Stomach (tissue), 8 donors: ENCODE measurements at regions not wholly inside any gene's neighbourhood (a gene's known extent, or its start where the extent isn't known, plus 50 kb on each side); places are given as distances from the start of the nearest gene placed in this dataset.
A peak's percentile ranks its signal among the peaks of the same experiment; 100 is the strongest.

ENCODE experiments used
- DNase-seq, 2 donors: peaks; one replicate each; pipeline versions ENCODE4 v3.0.0 to v3.0.0-alpha.2; 2013 to 2019
- H3K27ac ChIP-seq, 5 donors: fragments of 200-600 bp in 4 of 5; sonication (generic) in 4 of 5; one replicate each; pipeline ENCODE4 v1.5.1; 2013 to 2019; ENCODE audit warnings: mild to moderate bottlenecking in 1 of 5, moderate library complexity in 1 of 5
- H3K27me3 ChIP-seq, 3 donors: fragments of 200-600 bp; sonication (generic); one replicate each; pipeline ENCODE4 v1.5.1; 2017 to 2019; ENCODE audit warnings: mixed run types in 1 of 3
- H3K36me3 ChIP-seq, 4 donors: fragments of 200-600 bp; sonication (generic); 1 replicate in 3 of 4; 2 replicates in 1 of 4; pipeline ENCODE4 v1.5.1; 2016 to 2019
- H3K4me1 ChIP-seq, 4 donors: fragments of 200-600 bp; sonication (generic); one replicate each; pipeline ENCODE4 v1.5.1; 2016 to 2019
- H3K4me3 ChIP-seq, 4 donors: fragments of 200-600 bp; sonication (generic) in 3 of 4; one replicate each; pipeline ENCODE4 v1.5.1; 2016 to 2019; ENCODE audit warnings: mild to moderate bottlenecking in 1 of 4
- H3K9me3 ChIP-seq, 4 donors: fragments of 200-600 bp; sonication (generic); one replicate each; pipeline ENCODE4 v1.5.1; 2016 to 2019
- EP300 ChIP-seq: sonication (generic); formaldehyde crosslinking; IDR thresholded peaks from one replicate; pipeline ENCODE4 v1.6.1; 2017; ENCODE audit warnings: antibody characterized with exemption
- POLR2A ChIP-seq, 4 donors: fragments of 450-650 bp; IDR thresholded peaks; one replicate each; pipeline ENCODE4 v1.6.1; 2016; ENCODE audit warnings: antibody characterized with exemption in 4 of 4, control low read depth in 2 of 4, mild to moderate bottlenecking in 1 of 4, moderate library complexity in 1 of 4
- POLR2AphosphoS5 ChIP-seq, 3 donors: sonication (generic); formaldehyde crosslinking; IDR thresholded peaks; one replicate each; pipeline ENCODE4 v1.6.1; 2016; ENCODE audit warnings: antibody characterized with exemption in 3 of 3
- WGBS, 5 donors: extraction: QIAGEN DNeasy Blood & Tissue Kit in 3 of 5; methylation state at CpG; one replicate each; pipeline versions ENCODE4 v1.1.5 to v1.1.7; 2013 to 2018; 5-methylcytosine and 5-hydroxymethylcytosine counted together
- intact Hi-C: fragments of 100-400 bp; cut with DNase I; formaldehyde crosslinking; loops from one replicate; pipeline ENCODE4 v1.15.1; 2023; ENCODE audit warnings: low total_unique reads
- TF ChIP-seq, protein P1 (sequence below), 7 experiments: fragments of 450-650 bp in 4 of 7; fragments of 200-600 bp in 3 of 7; sonication (generic) in 3 of 7; IDR thresholded peaks; one replicate each; pipeline ENCODE4 v1.5.1; 2016 to 2019; ENCODE audit warnings: antibody characterized with exemption in 7 of 7, control low read depth in 2 of 7, mild to moderate bottlenecking in 1 of 7
- donor health status: healthy with polysubstance abuse.
- donor health status: Bipolar disorder and iron deficiency.
- donor health status: healthy.

DNA sequence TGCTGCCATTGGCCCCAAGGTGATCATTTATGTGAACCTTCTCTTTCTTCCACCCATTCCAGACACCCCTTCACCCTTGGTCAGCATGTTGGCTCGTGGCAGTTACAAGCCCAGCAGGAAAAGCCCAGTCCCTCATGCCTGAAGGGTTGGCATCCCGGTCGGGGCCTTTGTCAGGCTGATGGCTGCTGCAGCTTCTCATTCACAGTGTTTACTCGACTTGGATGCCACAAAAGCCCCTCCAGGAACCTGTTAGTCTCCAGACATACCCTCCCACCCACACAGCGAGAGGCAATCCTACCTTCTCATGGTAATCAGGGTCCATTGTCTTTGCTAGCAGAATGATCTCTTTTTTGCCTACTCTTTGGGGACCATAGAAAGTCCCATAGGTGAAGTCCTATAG lies 200.8 kb upstream of the PFKP start:
- Histone ChIP-seq H3K9me3 (no peaks in the 10 kb centered on the region), H3K4me1 (no peaks in the 10 kb centered on the region), H3K36me3 (no peaks in the 10 kb centered on the region), H3K27ac (no peak overlapping the region), H3K27me3 (peaks cover 0 to 10% (median 0%) of the 10 kb centered on the region in 3 donors), H3K4me3 (no peak overlapping the region)
- intact Hi-C loops, result no loop called here
- TF ChIP-seq POLR2AphosphoS5 (IDR thresholded peaks at IDR 0.05), result no peak
- TF ChIP-seq, protein P1, sequence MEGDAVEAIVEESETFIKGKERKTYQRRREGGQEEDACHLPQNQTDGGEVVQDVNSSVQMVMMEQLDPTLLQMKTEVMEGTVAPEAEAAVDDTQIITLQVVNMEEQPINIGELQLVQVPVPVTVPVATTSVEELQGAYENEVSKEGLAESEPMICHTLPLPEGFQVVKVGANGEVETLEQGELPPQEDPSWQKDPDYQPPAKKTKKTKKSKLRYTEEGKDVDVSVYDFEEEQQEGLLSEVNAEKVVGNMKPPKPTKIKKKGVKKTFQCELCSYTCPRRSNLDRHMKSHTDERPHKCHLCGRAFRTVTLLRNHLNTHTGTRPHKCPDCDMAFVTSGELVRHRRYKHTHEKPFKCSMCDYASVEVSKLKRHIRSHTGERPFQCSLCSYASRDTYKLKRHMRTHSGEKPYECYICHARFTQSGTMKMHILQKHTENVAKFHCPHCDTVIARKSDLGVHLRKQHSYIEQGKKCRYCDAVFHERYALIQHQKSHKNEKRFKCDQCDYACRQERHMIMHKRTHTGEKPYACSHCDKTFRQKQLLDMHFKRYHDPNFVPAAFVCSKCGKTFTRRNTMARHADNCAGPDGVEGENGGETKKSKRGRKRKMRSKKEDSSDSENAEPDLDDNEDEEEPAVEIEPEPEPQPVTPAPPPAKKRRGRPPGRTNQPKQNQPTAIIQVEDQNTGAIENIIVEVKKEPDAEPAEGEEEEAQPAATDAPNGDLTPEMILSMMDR (IDR thresholded peaks at IDR 0.05), result no peak
- no peak for TF ChIP-seq EP300
- TF ChIP-seq POLR2A (IDR thresholded peaks at IDR 0.05), result no peak
- WGBS, 5 donors, result 46 to 57% (median 49%) methylated on average over 5 of the region's 5 CpGs
- no peak for DNase-seq

DNA sequence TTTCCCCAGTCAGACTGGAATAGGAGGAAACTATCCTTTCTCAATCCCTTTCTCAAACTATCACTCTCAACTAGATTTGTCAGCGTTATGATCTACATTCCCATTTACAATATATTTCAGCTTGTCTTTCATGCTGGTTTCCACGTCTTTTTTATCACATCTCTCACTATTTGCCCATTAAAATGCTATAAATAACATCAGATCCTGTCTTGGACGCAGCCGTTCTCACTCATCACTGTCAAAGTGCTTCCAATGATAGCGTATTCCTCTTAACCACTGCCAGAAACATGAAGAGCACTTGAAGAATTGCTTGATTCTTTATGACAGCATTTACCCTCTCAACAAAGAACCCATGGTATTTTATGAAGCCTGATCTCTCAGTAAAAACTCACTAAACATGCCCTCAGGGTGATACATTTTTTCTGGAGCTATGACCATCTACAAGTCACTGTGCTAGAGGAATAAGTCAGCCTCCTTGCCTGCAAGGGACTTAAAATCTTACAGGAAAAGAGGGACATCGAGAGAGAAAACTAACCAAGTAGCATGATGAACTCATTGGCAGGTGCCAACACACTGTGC lies 205.6 kb upstream of the PFKP start:
- no peak for DNase-seq
- no peak overlapping the region for H3K27ac ChIP-seq
- intact Hi-C loops, result no loop called here
- H3K4me1 ChIP-seq, result no peaks in the 10 kb centered on the region
- peaks cover 0 to 27% (median 25%) of the 10 kb centered on the region in 4 donors for H3K9me3 ChIP-seq
- 47 to 65% (median 61%) methylated on average over 6 of the region's 6 CpGs for WGBS, 5 donors
- no peaks in the 10 kb centered on the region for H3K36me3 ChIP-seq
- H3K4me3 ChIP-seq, result no peak overlapping the region
- TF ChIP-seq EP300, result no peak
- TF ChIP-seq POLR2A (IDR thresholded peaks at IDR 0.05), result no peak
- TF ChIP-seq, protein P1 (IDR thresholded peaks at IDR 0.05), result no peak
- no peak for TF ChIP-seq POLR2AphosphoS5 (IDR thresholded peaks at IDR 0.05)
- peaks cover 0 to 9% (median 0%) of the 10 kb centered on the region in 3 donors for H3K27me3 ChIP-seq

DNA sequence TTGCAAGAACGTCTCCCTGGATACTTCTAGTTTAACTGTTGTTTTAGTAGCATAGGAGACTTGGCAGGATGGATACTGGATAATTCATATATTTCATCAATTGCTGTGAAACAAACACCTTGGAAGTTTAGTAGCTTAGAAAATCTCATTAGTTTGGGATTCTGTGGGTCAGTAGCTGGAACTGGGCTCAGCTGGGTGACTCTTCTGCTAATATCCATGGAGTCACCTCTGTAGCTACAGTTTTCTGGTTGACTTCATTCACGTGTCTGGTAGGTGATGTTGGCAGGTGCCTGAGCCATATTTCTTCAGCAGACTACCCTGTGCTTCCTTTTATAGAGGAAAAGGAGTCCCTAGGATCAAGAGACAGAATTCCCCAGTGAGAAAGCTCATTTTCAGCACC lies 208.9 kb upstream of the PFKP start:
- peaks cover 0 to 9% (median 0%) of the 10 kb centered on the region in 3 donors for H3K27me3 ChIP-seq
- no peaks in the 10 kb centered on the region for H3K36me3 ChIP-seq
- H3K9me3 ChIP-seq, result peaks cover 0 to 27% (median 25%) of the 10 kb centered on the region in 4 donors
- H3K27ac ChIP-seq, result no peak overlapping the region
- H3K4me3 ChIP-seq, result no peak overlapping the region
- intact Hi-C loops, result no loop called here
- WGBS, 5 donors, result 63 to 83% (median 79%) methylated on average over 2 of the region's 2 CpGs
- H3K4me1 ChIP-seq, result no peaks in the 10 kb centered on the region
- no peak for DNase-seq
- TF ChIP-seq EP300 (no peak), POLR2A (IDR thresholded peaks at IDR 0.05) (no peak), POLR2AphosphoS5 (IDR thresholded peaks at IDR 0.05) (no peak)
- TF ChIP-seq, protein P1 (IDR thresholded peaks at IDR 0.05), result no peak

DNA sequence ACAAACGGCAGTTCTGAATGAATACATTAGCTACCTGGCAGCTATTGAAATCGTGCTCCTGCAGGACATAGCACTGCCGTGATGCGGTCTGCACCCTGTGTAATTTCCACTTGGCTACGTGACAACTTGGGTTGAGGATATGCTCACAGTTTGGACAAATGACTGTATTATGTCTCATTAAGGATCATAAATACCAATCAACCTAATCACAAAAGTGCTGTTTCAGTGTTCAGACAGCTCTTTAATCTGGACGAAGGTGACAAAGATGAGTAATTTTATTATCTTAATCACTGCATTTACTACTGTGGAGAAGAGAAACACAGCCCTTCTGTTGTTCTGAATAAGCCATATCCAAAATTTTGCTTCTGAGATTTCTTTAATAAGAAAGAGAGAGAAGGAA lies 210.8 kb upstream of the PFKP start:
- H3K9me3 ChIP-seq, result peaks cover 0 to 27% (median 25%) of the 10 kb centered on the region in 4 donors
- no peak overlapping the region for H3K4me3 ChIP-seq
- TF ChIP-seq POLR2AphosphoS5 (IDR thresholded peaks at IDR 0.05) (no peak), EP300 (no peak), POLR2A (IDR thresholded peaks at IDR 0.05) (no peak)
- TF ChIP-seq, protein P1 (IDR thresholded peaks at IDR 0.05), result no peak
- no peak overlapping the region for H3K27ac ChIP-seq
- intact Hi-C loops, result no loop called here
- WGBS, 5 donors, result 58 to 73% (median 63%) methylated on average over 6 of the region's 6 CpGs
- H3K27me3 ChIP-seq, result peaks cover 0 to 9% (median 0%) of the 10 kb centered on the region in 3 donors
- no peaks in the 10 kb centered on the region for H3K4me1 ChIP-seq
- peak in 1 of 2 donors; percentile 10 for DNase-seq
- H3K36me3 ChIP-seq, result no peaks in the 10 kb centered on the region
